Neural cell (in vitro differentiated cells): ENCODE measurements at regions not wholly inside any gene's neighbourhood (a gene's known extent, or its start where the extent isn't known, plus 50 kb on each side); places are given as distances from the start of the nearest gene placed in this dataset.
"Not testable (repeated sequence)": the region's sequence is repeated elsewhere in the genome, so short reads cannot be mapped to it uniquely, and the experiment has no call there.

ENCODE experiments used
- EZH2 ChIP-seq: fragments of 200-600, 300-800 bp; shearing (Covaris generic), sonication (generic); IDR thresholded peaks from 2 replicates; pipeline ENCODE4 v1.6.1; 2014; ENCODE audit warnings: antibody characterized with exemption, low read length, borderline replicate concordance, mild to moderate bottlenecking; ENCODE audit not compliant: insufficient read depth, poor library complexity, severe bottlenecking
- POLR2AphosphoS5 ChIP-seq: IDR thresholded peaks from 2 replicates; pipeline ENCODE4 v1.6.1; 2012
- TAF1 ChIP-seq: IDR thresholded peaks from 2 replicates; pipeline ENCODE4 v1.6.1; 2012; ENCODE audit warnings: low read depth
- TF ChIP-seq, protein P1 (sequence below): fragments of 450-650 bp; IDR thresholded peaks from 2 replicates; pipeline ENCODE4 v1.5.1; 2014; ENCODE audit warnings: antibody characterized with exemption, mild to moderate bottlenecking, moderate library complexity; ENCODE audit not compliant: poor library complexity, severe bottlenecking
- TF ChIP-seq, protein P2 (sequence below): IDR thresholded peaks from 2 replicates; pipeline ENCODE4 v1.6.1; 2012; ENCODE audit warnings: borderline replicate concordance

DNA sequence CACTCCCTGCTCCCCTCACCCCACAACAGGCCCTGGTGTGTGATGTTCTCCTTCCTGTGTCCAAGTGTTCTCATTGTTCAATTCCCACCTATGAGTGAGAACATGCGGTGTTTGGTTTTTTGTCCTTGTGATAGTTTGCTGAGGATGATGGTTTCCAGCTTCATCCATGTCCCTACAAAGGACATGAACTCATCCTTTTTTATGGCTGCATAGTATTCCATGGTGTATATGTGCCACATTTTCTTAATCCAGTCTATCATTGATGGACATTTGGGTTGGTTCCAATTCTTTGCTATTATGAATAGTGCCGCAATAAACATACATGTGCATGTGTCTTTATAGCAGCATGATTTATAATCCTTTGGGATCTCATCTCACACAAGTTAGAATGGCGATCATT lies 101.5 kb upstream of the NGF start:
- TF ChIP-seq POLR2AphosphoS5, TAF1, EZH2: not testable (repeated sequence)
- TF ChIP-seq, protein P1, sequence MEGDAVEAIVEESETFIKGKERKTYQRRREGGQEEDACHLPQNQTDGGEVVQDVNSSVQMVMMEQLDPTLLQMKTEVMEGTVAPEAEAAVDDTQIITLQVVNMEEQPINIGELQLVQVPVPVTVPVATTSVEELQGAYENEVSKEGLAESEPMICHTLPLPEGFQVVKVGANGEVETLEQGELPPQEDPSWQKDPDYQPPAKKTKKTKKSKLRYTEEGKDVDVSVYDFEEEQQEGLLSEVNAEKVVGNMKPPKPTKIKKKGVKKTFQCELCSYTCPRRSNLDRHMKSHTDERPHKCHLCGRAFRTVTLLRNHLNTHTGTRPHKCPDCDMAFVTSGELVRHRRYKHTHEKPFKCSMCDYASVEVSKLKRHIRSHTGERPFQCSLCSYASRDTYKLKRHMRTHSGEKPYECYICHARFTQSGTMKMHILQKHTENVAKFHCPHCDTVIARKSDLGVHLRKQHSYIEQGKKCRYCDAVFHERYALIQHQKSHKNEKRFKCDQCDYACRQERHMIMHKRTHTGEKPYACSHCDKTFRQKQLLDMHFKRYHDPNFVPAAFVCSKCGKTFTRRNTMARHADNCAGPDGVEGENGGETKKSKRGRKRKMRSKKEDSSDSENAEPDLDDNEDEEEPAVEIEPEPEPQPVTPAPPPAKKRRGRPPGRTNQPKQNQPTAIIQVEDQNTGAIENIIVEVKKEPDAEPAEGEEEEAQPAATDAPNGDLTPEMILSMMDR: not testable (repeated sequence)
- TF ChIP-seq, protein P2, sequence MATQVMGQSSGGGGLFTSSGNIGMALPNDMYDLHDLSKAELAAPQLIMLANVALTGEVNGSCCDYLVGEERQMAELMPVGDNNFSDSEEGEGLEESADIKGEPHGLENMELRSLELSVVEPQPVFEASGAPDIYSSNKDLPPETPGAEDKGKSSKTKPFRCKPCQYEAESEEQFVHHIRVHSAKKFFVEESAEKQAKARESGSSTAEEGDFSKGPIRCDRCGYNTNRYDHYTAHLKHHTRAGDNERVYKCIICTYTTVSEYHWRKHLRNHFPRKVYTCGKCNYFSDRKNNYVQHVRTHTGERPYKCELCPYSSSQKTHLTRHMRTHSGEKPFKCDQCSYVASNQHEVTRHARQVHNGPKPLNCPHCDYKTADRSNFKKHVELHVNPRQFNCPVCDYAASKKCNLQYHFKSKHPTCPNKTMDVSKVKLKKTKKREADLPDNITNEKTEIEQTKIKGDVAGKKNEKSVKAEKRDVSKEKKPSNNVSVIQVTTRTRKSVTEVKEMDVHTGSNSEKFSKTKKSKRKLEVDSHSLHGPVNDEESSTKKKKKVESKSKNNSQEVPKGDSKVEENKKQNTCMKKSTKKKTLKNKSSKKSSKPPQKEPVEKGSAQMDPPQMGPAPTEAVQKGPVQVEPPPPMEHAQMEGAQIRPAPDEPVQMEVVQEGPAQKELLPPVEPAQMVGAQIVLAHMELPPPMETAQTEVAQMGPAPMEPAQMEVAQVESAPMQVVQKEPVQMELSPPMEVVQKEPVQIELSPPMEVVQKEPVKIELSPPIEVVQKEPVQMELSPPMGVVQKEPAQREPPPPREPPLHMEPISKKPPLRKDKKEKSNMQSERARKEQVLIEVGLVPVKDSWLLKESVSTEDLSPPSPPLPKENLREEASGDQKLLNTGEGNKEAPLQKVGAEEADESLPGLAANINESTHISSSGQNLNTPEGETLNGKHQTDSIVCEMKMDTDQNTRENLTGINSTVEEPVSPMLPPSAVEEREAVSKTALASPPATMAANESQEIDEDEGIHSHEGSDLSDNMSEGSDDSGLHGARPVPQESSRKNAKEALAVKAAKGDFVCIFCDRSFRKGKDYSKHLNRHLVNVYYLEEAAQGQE: not testable (repeated sequence)
